Fibroblast of villous mesenchyme (primary cell): ENCODE measurements at regions not wholly inside any gene's neighbourhood (a gene's known extent, or its start where the extent isn't known, plus 50 kb on each side); places are given as distances from the start of the nearest gene placed in this dataset.

Experiments used
- DNase-seq: peaks from one replicate; pipeline ENCODE4 v3.0.0-alpha.2; 2010; ENCODE audit warnings: low read depth
- H3K4me3 ChIP-seq: 2 replicates; pipeline ENCODE4 v1.5.1; 2011; ENCODE audit warnings: low read depth, mild to moderate bottlenecking, low read length
- TF ChIP-seq, protein P1 (sequence below): IDR thresholded peaks from 2 replicates; pipeline ENCODE4 v1.5.1; 2012; ENCODE audit warnings: low read depth, mild to moderate bottlenecking, low read length; ENCODE audit not compliant: insufficient read depth

DNA sequence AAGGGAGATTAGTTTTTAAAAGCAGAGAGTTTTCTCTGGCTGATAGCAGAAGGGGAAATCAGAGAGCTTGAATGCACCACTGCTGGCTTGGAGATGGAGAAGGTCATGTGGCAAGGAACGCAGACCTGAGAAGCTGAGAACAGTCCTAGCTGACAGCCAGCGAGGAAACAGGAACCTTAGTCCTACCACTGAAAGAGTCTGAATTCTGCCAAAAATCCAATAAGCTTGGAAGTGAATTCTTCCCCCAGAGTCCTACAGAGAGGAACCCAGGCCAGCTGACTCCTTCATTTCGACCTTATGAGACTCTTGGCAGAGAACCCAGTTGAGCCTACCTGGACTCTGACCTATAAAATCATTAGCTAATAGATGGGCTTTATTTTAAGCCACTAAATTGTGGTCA, 371.9 kb upstream of the TNP1 start:
- H3K4me3 ChIP-seq, result no peak overlapping the region
- no peak for DNase-seq
- TF ChIP-seq, protein P1, sequence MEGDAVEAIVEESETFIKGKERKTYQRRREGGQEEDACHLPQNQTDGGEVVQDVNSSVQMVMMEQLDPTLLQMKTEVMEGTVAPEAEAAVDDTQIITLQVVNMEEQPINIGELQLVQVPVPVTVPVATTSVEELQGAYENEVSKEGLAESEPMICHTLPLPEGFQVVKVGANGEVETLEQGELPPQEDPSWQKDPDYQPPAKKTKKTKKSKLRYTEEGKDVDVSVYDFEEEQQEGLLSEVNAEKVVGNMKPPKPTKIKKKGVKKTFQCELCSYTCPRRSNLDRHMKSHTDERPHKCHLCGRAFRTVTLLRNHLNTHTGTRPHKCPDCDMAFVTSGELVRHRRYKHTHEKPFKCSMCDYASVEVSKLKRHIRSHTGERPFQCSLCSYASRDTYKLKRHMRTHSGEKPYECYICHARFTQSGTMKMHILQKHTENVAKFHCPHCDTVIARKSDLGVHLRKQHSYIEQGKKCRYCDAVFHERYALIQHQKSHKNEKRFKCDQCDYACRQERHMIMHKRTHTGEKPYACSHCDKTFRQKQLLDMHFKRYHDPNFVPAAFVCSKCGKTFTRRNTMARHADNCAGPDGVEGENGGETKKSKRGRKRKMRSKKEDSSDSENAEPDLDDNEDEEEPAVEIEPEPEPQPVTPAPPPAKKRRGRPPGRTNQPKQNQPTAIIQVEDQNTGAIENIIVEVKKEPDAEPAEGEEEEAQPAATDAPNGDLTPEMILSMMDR, result no peak

DNA sequence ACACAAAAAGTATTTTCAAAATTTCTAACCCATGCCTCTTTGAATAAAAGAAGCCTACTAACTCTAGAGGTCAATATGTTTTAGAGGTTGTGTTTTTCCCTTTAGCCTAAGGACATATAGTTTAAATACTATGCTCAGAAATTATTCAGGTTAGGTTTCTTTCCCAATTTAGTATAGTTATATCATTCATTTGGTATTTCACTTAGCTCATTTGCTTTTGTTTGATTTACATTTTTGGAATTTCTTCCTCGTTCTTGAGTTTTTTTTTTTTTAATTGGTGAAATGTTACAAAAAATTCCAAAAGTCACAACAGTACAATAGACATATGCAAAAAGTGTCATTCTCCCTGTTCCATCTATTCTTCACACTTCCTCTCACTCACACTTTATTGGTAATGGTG, 371.3 kb upstream of the TNP1 start:
- DNase-seq, result no peak
- no peak overlapping the region for H3K4me3 ChIP-seq
- TF ChIP-seq, protein P1, result no peak

DNA sequence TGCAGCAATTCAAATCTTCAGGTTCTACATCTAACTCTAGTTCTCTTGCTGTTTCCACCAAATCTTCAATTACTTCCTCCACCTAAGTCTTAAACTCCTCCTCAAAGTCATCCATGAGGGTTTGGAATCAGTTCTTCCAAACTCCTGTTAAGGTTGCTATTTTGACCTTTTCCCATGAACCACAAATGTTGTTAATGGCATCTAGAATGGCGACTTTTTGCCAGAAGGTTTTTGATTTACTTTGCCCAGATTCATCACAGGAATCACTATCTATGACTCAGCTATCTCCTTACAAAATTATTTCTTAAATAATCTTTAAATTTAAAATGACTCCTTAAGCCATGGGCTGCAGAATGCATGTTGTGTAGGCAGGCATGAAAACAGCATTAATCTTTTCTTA, 368.9 kb upstream of the TNP1 start:
- DNase-seq, result no peak

DNA sequence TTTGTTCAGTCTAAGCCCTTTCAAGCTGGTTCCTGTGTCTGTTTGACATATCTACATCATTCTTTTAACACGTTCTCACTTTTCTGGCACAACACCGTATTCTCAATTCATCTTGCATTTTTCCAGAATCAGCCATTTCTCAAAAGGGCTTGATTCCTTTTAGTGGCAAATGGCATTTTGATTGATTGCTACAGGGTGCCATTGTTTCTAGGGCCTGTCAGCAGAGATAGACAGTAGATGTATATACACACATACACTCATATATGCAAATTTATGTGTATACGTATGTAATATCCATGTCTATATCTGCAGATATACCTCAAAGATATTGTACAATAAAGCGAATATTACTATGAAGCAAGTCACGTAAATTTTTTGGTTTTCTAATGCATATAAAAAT, 367.9 kb upstream of the TNP1 start:
- H3K4me3 ChIP-seq, result no peak overlapping the region
- TF ChIP-seq, protein P1, result no peak
- no peak for DNase-seq

More for the DNA sequence above, 368.9 kb upstream of the TNP1 start:
- TF ChIP-seq, protein P1, result no peak
- no peak overlapping the region for H3K4me3 ChIP-seq

DNA sequence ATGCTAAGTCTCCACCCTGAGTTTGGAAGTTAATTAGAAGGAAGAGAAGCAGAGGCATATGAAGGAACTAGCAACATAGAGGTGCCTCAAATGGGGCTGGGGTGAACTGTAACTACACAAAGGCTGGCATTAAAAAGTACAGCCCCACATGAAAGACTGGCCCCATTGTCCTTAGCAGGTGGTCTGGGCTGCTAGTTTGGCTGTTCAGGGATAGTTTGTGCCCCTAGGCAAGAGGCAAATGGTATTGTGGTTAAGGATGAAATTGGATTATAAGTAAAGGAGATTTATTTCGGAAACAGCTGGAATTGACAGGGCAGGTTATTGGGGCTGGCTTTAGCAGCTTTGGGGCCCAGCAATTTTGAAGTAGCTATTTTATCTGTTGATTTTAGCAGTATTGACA, 365.7 kb upstream of the TNP1 start:
- H3K4me3 ChIP-seq, result no peak overlapping the region
- DNase-seq, result no peak
- TF ChIP-seq, protein P1, result no peak

DNA sequence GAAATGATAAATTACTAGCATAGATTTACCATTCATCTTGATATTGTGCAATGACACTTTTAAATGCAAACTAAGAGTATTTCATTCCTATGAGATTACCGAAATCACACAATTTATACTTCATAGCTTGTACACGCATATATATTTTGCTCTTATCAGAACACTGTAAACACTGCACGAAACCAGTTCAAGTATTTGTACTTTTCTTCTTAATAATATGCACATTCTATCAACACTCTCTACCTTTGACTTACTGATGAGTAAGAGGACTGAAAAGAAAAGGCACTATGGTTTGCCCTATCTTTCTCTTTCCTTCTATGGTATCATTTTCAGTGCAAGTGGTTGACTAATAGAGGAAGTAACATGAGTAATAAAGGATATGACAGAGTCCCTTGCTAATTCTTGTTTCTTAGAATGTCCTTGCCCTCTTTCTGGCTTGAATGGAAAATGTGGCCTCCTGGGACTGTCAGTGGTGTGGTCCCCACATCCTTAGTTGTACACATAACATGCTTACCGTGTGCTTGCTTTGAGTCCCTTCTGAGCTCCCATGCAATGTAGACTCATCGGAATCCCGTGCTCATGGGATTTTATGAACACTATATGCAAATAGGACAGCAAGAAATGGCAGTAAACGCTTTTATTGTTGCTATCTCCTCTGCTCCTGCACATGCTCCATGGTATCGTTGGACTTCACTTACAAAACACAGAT, 363.5 kb upstream of the TNP1 start:
- peak; percentile 92 for DNase-seq
- H3K4me3 ChIP-seq, result no peak overlapping the region
- TF ChIP-seq, protein P1, result no peak
